SK-N-MC (cell line): ENCODE measurements at regions not wholly inside any gene's neighbourhood (a gene's known extent, or its start where the extent isn't known, plus 50 kb on each side); places are given as distances from the start of the nearest gene placed in this dataset.

Experiments
- EZH2 ChIP-seq: fragments of 200-600 bp; sonication (generic); IDR thresholded peaks from one replicate; pipeline ENCODE4 v1.6.1; 2017; ENCODE audit warnings: antibody characterized with exemption
- FOXP2 ChIP-seq: optimal IDR thresholded peaks from 2 replicates; pipeline ENCODE3; 2011; ENCODE audit warnings: mild to moderate bottlenecking, moderate library complexity; ENCODE audit not compliant: insufficient read depth; ENCODE audit errors: extremely low read length, control extremely low read depth
- POLR2AphosphoS5 ChIP-seq: IDR thresholded peaks from 2 replicates; pipeline ENCODE4 v1.6.1; 2012; ENCODE audit warnings: mild to moderate bottlenecking, low read depth, low read length, borderline replicate concordance

DNA sequence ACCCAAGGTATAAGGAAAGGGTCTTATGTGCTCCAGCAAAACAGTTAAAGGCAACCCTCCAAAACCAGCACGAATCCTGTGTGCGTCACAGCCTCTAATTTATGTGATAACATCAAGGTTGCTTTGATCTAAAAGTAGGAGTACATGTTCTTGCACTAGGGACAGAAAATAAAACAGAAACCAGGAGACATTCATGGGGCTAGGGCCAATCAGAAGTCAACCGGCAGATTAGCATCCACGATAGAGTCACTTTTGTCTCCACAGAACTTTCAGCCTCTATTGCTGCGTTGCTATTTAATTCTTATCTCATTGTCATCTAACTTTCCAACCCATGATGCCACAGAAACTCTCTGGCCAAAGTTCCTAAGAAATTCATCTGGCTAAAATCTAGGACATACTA lies 178.8 kb upstream of the PTCHD4 start:
- TF ChIP-seq POLR2AphosphoS5, result no peak
- no peak for TF ChIP-seq EZH2
- no peak for TF ChIP-seq FOXP2
